OCI-LY7 (cell line): ENCODE measurements at regions not wholly inside any gene's neighbourhood (a gene's known extent, or its start where the extent isn't known, plus 50 kb on each side); places are given as distances from the start of the nearest gene placed in this dataset.

ENCODE experiments used
- CTCF ChIP-seq: fragments of 200-600 bp; sonication (generic); conservative IDR thresholded peaks from 2 replicates; pipeline ENCODE4 v1.5.1; 2014; ENCODE audit warnings: mild to moderate bottlenecking, antibody characterized with exemption, low read length, moderate library complexity, mixed read lengths
- EZH2phosphoT487 ChIP-seq: fragments of 200-600 bp; sonication (generic); IDR thresholded peaks from 2 replicates; pipeline ENCODE4 v1.6.1; 2018; ENCODE audit warnings: low read depth, borderline replicate concordance, mild to moderate bottlenecking, mixed run types, antibody characterized with exemption, low read length, moderate library complexity, mixed read lengths

GRCh38 chr5:33195431-33196165 is 245.2 kb upstream of the TARS1 start:
- no peak for TF ChIP-seq CTCF
- no peak for TF ChIP-seq EZH2phosphoT487
